ENCODE measurements at regions not wholly inside any gene's neighbourhood (a gene's known extent, or its start where the extent isn't known, plus 50 kb on each side); places are given as distances from the start of the nearest gene placed in this dataset.

DNA sequence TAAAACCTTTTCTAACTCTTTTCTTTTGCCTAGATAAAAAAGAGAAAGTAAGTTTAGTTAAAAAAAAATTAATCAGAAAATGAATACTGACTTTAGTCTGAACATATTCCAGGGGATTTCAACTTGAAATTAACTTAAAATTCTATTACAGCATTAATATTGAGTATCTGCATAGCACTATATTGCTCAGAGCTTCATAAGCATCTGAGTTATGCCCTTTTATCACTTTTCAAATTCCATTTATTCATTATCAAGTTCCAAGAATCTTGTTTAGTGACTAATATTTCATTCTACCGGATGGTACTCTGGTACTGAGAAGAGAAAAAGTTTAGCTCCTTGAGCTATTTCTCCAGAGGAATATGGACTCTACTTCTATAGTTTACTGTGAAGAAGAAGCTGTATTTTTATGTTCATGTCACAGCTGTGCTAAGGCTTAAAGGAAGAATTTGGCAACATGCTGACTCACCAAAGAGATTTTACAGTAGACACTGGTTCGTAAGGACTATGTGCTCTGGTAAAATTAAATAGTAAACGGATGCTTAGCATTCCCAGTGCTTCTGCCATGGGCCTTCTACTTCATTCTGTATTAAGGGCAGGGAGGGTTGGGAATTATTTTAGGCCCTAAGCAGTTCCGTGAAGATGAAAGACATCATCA lies 285.2 kb upstream of the SEMA6A start:
- no TSS peak for BruUV-seq (replicated peaks)
- no peak for DNase-seq (ENCODE audit: low read depth, low spot score)
- 91% methylated on average over 4 of the region's 4 CpGs for WGBS (ENCODE audit: insufficient coverage, insufficient replicate concordance, low lambda C conversion rate, missing lambda C conversion rate)
- Histone ChIP-seq H3K9me3 (replicated peaks; ENCODE audit: control insufficient read depth, insufficient read depth, low read length) (no peaks in the 10 kb centered on the region), H3K4me3 (no peak overlapping the region), H3K79me2 (ENCODE audit: control insufficient read depth, insufficient read depth, low read length) (no peaks in the 10 kb centered on the region), H3K36me3 (ENCODE audit: control insufficient read depth in 2 of 2, insufficient read depth in 2 of 2, low read length in 1 of 2) (no peaks in the 10 kb centered on the region), H3K4me2 (ENCODE audit: control insufficient read depth, insufficient read depth) (no peak overlapping the region), H3K27ac (ENCODE audit: control insufficient read depth, insufficient read depth) (no peak overlapping the region), H3K4me1 (ENCODE audit: control insufficient read depth, insufficient read depth, low read length) (no peaks in the 10 kb centered on the region), H2AFZ (ENCODE audit: control insufficient read depth, low read depth, low read length) (no peak overlapping the region), H3K9ac (ENCODE audit: control insufficient read depth, insufficient read depth, low read length) (no peak overlapping the region), H3K27me3 (replicated peaks in 1 of 2; ENCODE audit: control insufficient read depth in 2 of 2, insufficient read depth in 2 of 2, low read length in 1 of 2) (no peaks in the 10 kb centered on the region), H4K20me1 (ENCODE audit: control insufficient read depth, insufficient read depth) (no peaks in the 10 kb centered on the region)
- intact Hi-C loops (cut with micrococcal nuclease; ENCODE audit: unreplicated experiment): no loop called here
- ChIA-PET RAD21 (ENCODE audit: unreplicated experiment) (no interaction called here), POLR2A (interaction anchor here (0.5 kb wide), 1 partner anchor 92 kb away, joined by 3 read pairs; no protein-coding TSS in a partner anchor), SMC1A (ENCODE audit: uncharacterized antibody, unreplicated experiment) (interaction anchor here (1.0 kb wide), 1 partner anchor 12 kb away, joined by 5 read pairs; no protein-coding TSS in a partner anchor), CTCF (no interaction called here)
- no peak for FAIRE-seq
- in situ Hi-C loops (cut with MboI): no loop called here
- ATAC-seq: no peak
- TF ChIP-seq SPI1 (IDR thresholded peaks at IDR 0.05; ENCODE audit: borderline replicate concordance, insufficient read depth, low read depth, low read length) (no peak), MTA2 (IDR thresholded peaks at IDR 0.05; ENCODE audit: low read depth) (no peak), PAX8 (IDR thresholded peaks at IDR 0.05) (no peak), YBX1 (IDR thresholded peaks at IDR 0.05) (no peak), KLF5 (IDR thresholded peaks at IDR 0.05; ENCODE audit: partially characterized antibody) (no peak), SIX5 (IDR thresholded peaks at IDR 0.05; ENCODE audit: low read depth, low read length, severe bottlenecking) (no peak), TARDBP (IDR thresholded peaks at IDR 0.05; ENCODE audit: borderline replicate concordance) (no peak), MTA3 (IDR thresholded peaks at IDR 0.05; ENCODE audit: borderline replicate concordance, low read length) (no peak), RAD21 (IDR thresholded peaks at IDR 0.05; ENCODE audit: insufficient read depth, low read depth, low read length) (no peak), CBX5 (IDR thresholded peaks at IDR 0.05; ENCODE audit: low read depth) (no peak)
- TF ChIP-seq, protein P1, sequence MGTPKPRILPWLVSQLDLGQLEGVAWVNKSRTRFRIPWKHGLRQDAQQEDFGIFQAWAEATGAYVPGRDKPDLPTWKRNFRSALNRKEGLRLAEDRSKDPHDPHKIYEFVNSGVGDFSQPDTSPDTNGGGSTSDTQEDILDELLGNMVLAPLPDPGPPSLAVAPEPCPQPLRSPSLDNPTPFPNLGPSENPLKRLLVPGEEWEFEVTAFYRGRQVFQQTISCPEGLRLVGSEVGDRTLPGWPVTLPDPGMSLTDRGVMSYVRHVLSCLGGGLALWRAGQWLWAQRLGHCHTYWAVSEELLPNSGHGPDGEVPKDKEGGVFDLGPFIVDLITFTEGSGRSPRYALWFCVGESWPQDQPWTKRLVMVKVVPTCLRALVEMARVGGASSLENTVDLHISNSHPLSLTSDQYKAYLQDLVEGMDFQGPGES (IDR thresholded peaks at IDR 0.05): no peak
- TF ChIP-seq, protein P2, sequence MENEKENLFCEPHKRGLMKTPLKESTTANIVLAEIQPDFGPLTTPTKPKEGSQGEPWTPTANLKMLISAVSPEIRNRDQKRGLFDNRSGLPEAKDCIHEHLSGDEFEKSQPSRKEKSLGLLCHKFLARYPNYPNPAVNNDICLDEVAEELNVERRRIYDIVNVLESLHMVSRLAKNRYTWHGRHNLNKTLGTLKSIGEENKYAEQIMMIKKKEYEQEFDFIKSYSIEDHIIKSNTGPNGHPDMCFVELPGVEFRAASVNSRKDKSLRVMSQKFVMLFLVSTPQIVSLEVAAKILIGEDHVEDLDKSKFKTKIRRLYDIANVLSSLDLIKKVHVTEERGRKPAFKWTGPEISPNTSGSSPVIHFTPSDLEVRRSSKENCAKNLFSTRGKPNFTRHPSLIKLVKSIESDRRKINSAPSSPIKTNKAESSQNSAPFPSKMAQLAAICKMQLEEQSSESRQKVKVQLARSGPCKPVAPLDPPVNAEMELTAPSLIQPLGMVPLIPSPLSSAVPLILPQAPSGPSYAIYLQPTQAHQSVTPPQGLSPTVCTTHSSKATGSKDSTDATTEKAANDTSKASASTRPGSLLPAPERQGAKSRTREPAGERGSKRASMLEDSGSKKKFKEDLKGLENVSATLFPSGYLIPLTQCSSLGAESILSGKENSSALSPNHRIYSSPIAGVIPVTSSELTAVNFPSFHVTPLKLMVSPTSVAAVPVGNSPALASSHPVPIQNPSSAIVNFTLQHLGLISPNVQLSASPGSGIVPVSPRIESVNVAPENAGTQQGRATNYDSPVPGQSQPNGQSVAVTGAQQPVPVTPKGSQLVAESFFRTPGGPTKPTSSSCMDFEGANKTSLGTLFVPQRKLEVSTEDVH (IDR thresholded peaks at IDR 0.05; ENCODE audit: low read depth, partially characterized antibody): no peak
- TF ChIP-seq, protein P3, sequence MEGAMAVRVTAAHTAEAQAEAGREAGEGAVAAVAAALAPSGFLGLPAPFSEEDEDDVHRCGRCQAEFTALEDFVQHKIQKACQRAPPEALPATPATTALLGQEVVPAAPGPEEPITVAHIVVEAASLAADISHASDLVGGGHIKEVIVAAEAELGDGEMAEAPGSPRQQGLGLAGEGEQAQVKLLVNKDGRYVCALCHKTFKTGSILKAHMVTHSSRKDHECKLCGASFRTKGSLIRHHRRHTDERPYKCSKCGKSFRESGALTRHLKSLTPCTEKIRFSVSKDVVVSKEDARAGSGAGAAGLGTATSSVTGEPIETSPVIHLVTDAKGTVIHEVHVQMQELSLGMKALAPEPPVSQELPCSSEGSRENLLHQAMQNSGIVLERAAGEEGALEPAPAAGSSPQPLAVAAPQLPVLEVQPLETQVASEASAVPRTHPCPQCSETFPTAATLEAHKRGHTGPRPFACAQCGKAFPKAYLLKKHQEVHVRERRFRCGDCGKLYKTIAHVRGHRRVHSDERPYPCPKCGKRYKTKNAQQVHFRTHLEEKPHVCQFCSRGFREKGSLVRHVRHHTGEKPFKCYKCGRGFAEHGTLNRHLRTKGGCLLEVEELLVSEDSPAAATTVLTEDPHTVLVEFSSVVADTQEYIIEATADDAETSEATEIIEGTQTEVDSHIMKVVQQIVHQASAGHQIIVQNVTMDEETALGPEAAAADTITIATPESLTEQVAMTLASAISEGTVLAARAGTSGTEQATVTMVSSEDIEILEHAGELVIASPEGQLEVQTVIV (IDR thresholded peaks at IDR 0.05; ENCODE audit: borderline replicate concordance, partially characterized antibody): no peak
- TF ChIP-seq, protein P4, sequence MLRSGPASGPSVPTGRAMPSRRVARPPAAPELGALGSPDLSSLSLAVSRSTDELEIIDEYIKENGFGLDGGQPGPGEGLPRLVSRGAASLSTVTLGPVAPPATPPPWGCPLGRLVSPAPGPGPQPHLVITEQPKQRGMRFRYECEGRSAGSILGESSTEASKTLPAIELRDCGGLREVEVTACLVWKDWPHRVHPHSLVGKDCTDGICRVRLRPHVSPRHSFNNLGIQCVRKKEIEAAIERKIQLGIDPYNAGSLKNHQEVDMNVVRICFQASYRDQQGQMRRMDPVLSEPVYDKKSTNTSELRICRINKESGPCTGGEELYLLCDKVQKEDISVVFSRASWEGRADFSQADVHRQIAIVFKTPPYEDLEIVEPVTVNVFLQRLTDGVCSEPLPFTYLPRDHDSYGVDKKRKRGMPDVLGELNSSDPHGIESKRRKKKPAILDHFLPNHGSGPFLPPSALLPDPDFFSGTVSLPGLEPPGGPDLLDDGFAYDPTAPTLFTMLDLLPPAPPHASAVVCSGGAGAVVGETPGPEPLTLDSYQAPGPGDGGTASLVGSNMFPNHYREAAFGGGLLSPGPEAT (IDR thresholded peaks at IDR 0.05; ENCODE audit: low read depth): no peak

Data from GM12878 (cell line).